Breast epithelium (tissue), 3 donors: ENCODE measurements at regions not wholly inside any gene's neighbourhood (a gene's known extent, or its start where the extent isn't known, plus 50 kb on each side); places are given as distances from the start of the nearest gene placed in this dataset.

Experiments used
- POLR2A ChIP-seq: fragments of 450-650 bp; IDR thresholded peaks from one replicate; pipeline ENCODE4 v1.6.1; 2016; ENCODE audit warnings: antibody characterized with exemption, mild to moderate bottlenecking, moderate library complexity
- POLR2AphosphoS5 ChIP-seq, 3 donors: sonication (generic); formaldehyde crosslinking; IDR thresholded peaks; one replicate each; pipeline ENCODE4 v1.6.1; 2017; ENCODE audit warnings: antibody characterized with exemption in 3 of 3
- TF ChIP-seq, protein P1 (sequence below), 3 donors: fragments of 450-650 bp; IDR thresholded peaks; one replicate each; pipeline ENCODE4 v1.5.1; 2016 to 2017; ENCODE audit warnings: antibody characterized with exemption in 3 of 3, mild to moderate bottlenecking in 3 of 3, moderate library complexity in 3 of 3

DNA sequence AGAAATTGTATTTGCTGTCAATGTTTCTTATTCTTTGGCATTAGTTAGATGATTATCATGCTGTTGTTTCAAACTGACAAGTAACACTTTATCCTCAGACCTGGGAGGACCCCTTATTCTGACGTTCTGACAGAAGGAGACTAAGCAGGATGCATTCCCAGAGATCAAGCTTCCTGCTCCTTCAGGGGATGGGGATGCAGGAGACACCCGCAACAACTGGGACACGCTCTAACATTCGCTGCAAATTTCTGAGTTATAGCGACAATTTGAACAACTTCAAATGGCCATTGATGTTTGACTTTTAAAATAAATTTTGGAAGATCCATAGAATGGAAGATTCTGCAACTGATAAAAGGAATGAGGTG is 69.0 kb upstream of the ZNF184 start:
- TF ChIP-seq, protein P1, sequence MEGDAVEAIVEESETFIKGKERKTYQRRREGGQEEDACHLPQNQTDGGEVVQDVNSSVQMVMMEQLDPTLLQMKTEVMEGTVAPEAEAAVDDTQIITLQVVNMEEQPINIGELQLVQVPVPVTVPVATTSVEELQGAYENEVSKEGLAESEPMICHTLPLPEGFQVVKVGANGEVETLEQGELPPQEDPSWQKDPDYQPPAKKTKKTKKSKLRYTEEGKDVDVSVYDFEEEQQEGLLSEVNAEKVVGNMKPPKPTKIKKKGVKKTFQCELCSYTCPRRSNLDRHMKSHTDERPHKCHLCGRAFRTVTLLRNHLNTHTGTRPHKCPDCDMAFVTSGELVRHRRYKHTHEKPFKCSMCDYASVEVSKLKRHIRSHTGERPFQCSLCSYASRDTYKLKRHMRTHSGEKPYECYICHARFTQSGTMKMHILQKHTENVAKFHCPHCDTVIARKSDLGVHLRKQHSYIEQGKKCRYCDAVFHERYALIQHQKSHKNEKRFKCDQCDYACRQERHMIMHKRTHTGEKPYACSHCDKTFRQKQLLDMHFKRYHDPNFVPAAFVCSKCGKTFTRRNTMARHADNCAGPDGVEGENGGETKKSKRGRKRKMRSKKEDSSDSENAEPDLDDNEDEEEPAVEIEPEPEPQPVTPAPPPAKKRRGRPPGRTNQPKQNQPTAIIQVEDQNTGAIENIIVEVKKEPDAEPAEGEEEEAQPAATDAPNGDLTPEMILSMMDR (IDR thresholded peaks at IDR 0.05) = no peak
- TF ChIP-seq POLR2AphosphoS5 (IDR thresholded peaks at IDR 0.05) (no peak), POLR2A (no peak)
